ENCODE measurements at regions not wholly inside any gene's neighbourhood (a gene's known extent, or its start where the extent isn't known, plus 50 kb on each side); places are given as distances from the start of the nearest gene placed in this dataset.

DNA sequence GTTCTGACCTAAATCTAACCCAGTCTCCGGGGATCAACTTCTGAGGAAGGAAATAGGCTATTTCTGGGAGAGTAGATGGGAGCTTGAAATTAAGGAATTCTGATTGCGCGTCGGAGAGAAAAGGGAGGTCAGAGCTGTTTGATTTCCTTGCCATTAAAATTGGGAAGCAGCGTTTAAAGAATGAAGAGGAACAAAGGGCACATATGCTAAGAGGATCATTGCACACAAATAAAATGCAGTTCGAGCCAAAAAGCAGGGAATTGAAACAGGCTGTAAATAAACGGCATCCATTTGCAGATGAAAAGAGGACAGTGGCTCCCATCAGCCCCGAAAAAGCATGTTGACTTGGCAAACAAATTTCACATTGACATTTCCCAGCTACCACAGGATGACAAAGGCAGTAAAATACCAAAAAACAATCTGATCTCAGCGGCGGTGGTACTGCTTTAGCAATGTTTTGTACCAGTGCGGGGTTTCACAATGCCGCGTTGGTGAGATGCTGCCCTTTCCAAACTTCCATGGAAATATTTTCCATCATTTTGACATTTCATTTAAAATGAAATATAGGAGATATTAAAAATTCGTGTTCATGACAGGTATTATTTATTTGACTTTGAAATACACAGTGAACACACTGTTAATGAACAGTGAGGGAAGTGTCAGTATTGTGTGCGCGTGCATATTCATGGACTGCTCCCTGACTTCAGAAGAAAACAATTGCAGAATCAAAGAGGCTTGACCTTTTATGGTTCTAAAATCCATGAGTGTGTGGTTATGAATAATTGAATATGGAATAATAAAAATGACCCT lies 108.8 kb downstream of the SQOR start:
- no peak overlapping the region for H3K4me2 ChIP-seq (ENCODE audit: low read depth, low read length, poor library complexity, severe bottlenecking)
- DNase-seq = no peak
- no peak overlapping the region for H2AFZ ChIP-seq (ENCODE audit: low read length)
- H3K4me1 ChIP-seq (ENCODE audit: low read length) = no peaks in the 10 kb centered on the region
- H4K20me1 ChIP-seq (ENCODE audit: insufficient read depth, low read depth, low read length) = no peaks in the 10 kb centered on the region
- no peaks in the 10 kb centered on the region for H3K9me3 ChIP-seq (ENCODE audit: low read length)
- H3K27ac ChIP-seq (ENCODE audit: low read length) = no peak overlapping the region
- no peaks in the 10 kb centered on the region for H3K9me2 ChIP-seq (replicated peaks; ENCODE audit: insufficient read depth, low read length)
- H3K9ac ChIP-seq (ENCODE audit: low read length) = no peak overlapping the region
- H3K27me3 ChIP-seq (ENCODE audit: low read length) = no peaks in the 10 kb centered on the region; the same call in 1 of the 2 replicates
- no peak overlapping the region for H3K4me3 ChIP-seq (ENCODE audit: low read length)
- H3K79me2 ChIP-seq (ENCODE audit: low read length) = no peaks in the 10 kb centered on the region
- H3K36me3 ChIP-seq (ENCODE audit: insufficient read depth, low read length) = no peaks in the 10 kb centered on the region

DNA sequence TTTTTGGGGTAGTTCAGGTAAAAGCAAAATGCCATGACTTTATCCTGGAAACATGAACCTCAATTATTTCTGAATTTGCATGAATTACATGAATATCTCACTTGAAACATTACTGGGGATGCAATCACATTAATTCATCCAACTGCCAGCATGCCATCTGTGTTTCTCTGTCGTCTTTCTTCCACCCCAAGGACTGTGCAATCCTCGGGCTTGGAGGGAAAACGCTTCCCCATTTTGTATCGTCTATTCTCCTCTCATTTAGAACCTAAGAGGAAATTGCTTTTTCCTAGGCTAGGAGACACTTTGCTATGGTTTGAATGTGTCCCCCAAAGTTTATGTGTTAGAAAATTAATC lies 109.4 kb downstream of the SQOR start:
- Histone ChIP-seq H3K4me3 (ENCODE audit: low read length) (no peak overlapping the region), H4K20me1 (ENCODE audit: insufficient read depth, low read depth, low read length) (no peaks in the 10 kb centered on the region), H3K9ac (ENCODE audit: low read length) (no peak overlapping the region), H3K27me3 (ENCODE audit: low read length) (no peaks in the 10 kb centered on the region), H3K79me2 (ENCODE audit: low read length) (no peaks in the 10 kb centered on the region), H3K36me3 (ENCODE audit: insufficient read depth, low read length) (no peaks in the 10 kb centered on the region), H3K9me2 (replicated peaks; ENCODE audit: insufficient read depth, low read length) (no peaks in the 10 kb centered on the region), H3K4me2 (ENCODE audit: low read depth, low read length, poor library complexity, severe bottlenecking) (no peak overlapping the region), H3K4me1 (ENCODE audit: low read length) (no peaks in the 10 kb centered on the region), H3K9me3 (ENCODE audit: low read length) (no peaks in the 10 kb centered on the region), H3K27ac (ENCODE audit: low read length) (no peak overlapping the region), H2AFZ (ENCODE audit: low read length) (no peak overlapping the region)
- no peak for DNase-seq

DNA sequence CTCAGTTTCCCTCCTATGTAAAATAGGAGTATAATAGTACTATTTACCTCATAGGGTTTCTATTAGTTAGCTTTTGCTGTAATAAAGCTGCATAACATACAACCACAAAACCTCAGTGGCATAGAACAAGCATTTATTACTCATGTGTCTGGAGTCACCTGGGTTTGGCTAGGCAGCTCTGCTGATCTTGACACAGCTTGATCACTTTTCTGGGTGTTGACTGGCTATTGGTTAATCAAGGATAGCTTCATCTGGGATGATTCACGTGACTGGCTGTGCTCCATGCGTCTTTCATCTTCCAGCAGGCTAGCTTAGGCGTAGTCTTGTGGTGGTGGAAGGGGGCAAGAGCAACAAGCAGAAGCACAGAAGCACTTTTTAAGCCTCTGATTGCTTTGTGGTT lies 112.6 kb downstream of the SQOR start:
- Histone ChIP-seq H3K79me2 (ENCODE audit: low read length) (no peaks in the 10 kb centered on the region), H3K4me2 (ENCODE audit: low read depth, low read length, poor library complexity, severe bottlenecking) (no peak overlapping the region), H2AFZ (ENCODE audit: low read length) (no peak overlapping the region)

DNA sequence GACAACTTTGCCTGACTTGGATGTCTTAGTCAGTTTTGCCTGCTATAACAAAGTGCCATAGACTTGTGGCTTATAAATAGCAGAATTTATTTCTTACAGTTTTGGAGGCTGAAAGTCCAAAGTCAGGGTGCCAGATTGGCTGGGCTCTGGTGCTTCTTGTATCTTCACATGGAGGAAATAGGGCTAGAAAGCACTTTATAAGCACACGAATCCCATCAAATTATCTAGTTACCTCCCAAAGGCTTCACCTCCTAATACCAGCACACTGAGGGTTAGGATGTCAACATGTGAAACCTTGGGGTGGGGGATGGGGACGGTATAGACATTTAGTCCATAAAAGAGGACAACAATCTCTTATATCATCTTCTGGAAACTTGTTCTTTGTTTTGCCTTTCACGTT lies 116.8 kb downstream of the SQOR start:
- no peak overlapping the region for H2AFZ ChIP-seq (ENCODE audit: low read length)
- no peak overlapping the region for H3K4me3 ChIP-seq (ENCODE audit: low read length)
- H3K9ac ChIP-seq (ENCODE audit: low read length) = no peak overlapping the region
- no peak for DNase-seq
- no peaks in the 10 kb centered on the region for H3K27me3 ChIP-seq (ENCODE audit: low read length)
- H3K9me3 ChIP-seq (ENCODE audit: low read length) = no peaks in the 10 kb centered on the region
- H3K4me1 ChIP-seq (ENCODE audit: low read length) = 0 out of 2 replicates have a peak, but pooled peaks cover 3% of the 10 kb centered on the region
- H4K20me1 ChIP-seq (ENCODE audit: insufficient read depth, low read depth, low read length) = no peaks in the 10 kb centered on the region
- H3K27ac ChIP-seq (ENCODE audit: low read length) = no peak overlapping the region
- no peak overlapping the region for H3K4me2 ChIP-seq (ENCODE audit: low read depth, low read length, poor library complexity, severe bottlenecking)
- H3K79me2 ChIP-seq (ENCODE audit: low read length) = no peaks in the 10 kb centered on the region
- H3K9me2 ChIP-seq (replicated peaks; ENCODE audit: insufficient read depth, low read length) = no peaks in the 10 kb centered on the region
- no peaks in the 10 kb centered on the region for H3K36me3 ChIP-seq (ENCODE audit: insufficient read depth, low read length)

More for the DNA sequence above, 112.6 kb downstream of the SQOR start:
- Histone ChIP-seq H3K9me2 (replicated peaks; ENCODE audit: insufficient read depth, low read length) (no peaks in the 10 kb centered on the region), H3K9ac (ENCODE audit: low read length) (no peak overlapping the region), H3K27ac (ENCODE audit: low read length) (no peak overlapping the region), H3K9me3 (ENCODE audit: low read length) (no peaks in the 10 kb centered on the region), H3K27me3 (ENCODE audit: low read length) (no peaks in the 10 kb centered on the region), H3K4me1 (ENCODE audit: low read length) (0 out of 2 replicates have a peak, but pooled peaks cover 3% of the 10 kb centered on the region), H3K4me3 (ENCODE audit: low read length) (no peak overlapping the region), H4K20me1 (ENCODE audit: insufficient read depth, low read depth, low read length) (no peaks in the 10 kb centered on the region), H3K36me3 (ENCODE audit: insufficient read depth, low read length) (no peaks in the 10 kb centered on the region)
- no peak for DNase-seq

DNA sequence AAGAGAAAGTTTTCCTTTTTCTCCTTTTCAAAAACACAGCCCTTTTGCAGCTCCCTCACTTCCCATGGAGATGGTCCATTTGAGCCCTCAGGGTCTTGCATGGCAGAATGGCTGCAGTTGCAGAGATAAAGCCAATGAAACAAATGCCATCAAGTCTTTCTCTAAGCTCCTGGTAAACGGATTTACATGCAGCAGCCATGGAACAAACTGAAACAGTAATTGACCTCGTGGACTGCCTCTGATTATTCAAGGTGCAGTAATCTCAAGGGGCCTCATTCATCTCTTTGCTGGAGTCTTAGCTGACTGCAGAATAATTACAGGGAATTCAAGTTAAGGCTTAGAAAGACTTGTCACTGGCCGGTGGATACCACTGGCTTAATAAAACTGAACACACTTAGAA lies 125.1 kb downstream of the SQOR start:
- Histone ChIP-seq H3K9me3 (ENCODE audit: low read length) (no peaks in the 10 kb centered on the region), H3K9ac (ENCODE audit: low read length) (no peak overlapping the region), H3K36me3 (ENCODE audit: insufficient read depth, low read length) (no peaks in the 10 kb centered on the region), H3K4me1 (ENCODE audit: low read length) (no peaks in the 10 kb centered on the region), H3K79me2 (ENCODE audit: low read length) (no peaks in the 10 kb centered on the region), H3K4me3 (ENCODE audit: low read length) (no peak overlapping the region), H4K20me1 (ENCODE audit: insufficient read depth, low read depth, low read length) (no peaks in the 10 kb centered on the region), H3K9me2 (replicated peaks; ENCODE audit: insufficient read depth, low read length) (no peaks in the 10 kb centered on the region), H3K27me3 (ENCODE audit: low read length) (no peaks in the 10 kb centered on the region), H3K27ac (ENCODE audit: low read length) (no peak overlapping the region), H3K4me2 (ENCODE audit: low read depth, low read length, poor library complexity, severe bottlenecking) (no peak overlapping the region), H2AFZ (ENCODE audit: low read length) (no peak overlapping the region)
- no peak for DNase-seq

DNA sequence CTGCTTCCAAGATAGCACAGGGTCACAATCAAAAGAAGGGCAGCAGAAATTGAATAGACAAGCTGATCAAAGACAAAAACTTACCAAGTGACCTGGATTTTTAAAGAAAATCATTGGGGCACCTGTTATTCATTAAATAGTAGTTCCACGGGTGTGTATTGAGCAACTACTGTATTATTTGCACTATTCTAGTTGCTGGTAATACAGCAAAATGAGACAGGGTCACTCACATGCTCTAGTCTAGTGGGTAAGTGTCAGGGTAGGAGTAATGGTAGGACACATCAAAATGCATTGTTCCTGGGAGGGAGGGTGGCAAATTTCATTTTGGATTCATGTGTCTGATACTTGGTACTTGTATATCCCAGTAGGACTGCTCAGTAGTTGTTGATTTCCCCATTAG lies 127.9 kb downstream of the SQOR start:
- H3K4me1 ChIP-seq (ENCODE audit: low read length) = no peaks in the 10 kb centered on the region
- no peaks in the 10 kb centered on the region for H3K36me3 ChIP-seq (ENCODE audit: insufficient read depth, low read length)
- no peak overlapping the region for H3K9ac ChIP-seq (ENCODE audit: low read length)
- H3K27me3 ChIP-seq (ENCODE audit: low read length) = no peaks in the 10 kb centered on the region
- H3K4me3 ChIP-seq (ENCODE audit: low read length) = no peak overlapping the region
- H3K4me2 ChIP-seq (ENCODE audit: low read depth, low read length, poor library complexity, severe bottlenecking) = no peak overlapping the region
- H3K27ac ChIP-seq (ENCODE audit: low read length) = no peak overlapping the region
- H2AFZ ChIP-seq (ENCODE audit: low read length) = no peak overlapping the region
- no peaks in the 10 kb centered on the region for H3K9me3 ChIP-seq (ENCODE audit: low read length)
- DNase-seq = no peak
- H3K9me2 ChIP-seq (replicated peaks; ENCODE audit: insufficient read depth, low read length) = no peaks in the 10 kb centered on the region
- no peaks in the 10 kb centered on the region for H4K20me1 ChIP-seq (ENCODE audit: insufficient read depth, low read depth, low read length)
- H3K79me2 ChIP-seq (ENCODE audit: low read length) = no peaks in the 10 kb centered on the region

DNA sequence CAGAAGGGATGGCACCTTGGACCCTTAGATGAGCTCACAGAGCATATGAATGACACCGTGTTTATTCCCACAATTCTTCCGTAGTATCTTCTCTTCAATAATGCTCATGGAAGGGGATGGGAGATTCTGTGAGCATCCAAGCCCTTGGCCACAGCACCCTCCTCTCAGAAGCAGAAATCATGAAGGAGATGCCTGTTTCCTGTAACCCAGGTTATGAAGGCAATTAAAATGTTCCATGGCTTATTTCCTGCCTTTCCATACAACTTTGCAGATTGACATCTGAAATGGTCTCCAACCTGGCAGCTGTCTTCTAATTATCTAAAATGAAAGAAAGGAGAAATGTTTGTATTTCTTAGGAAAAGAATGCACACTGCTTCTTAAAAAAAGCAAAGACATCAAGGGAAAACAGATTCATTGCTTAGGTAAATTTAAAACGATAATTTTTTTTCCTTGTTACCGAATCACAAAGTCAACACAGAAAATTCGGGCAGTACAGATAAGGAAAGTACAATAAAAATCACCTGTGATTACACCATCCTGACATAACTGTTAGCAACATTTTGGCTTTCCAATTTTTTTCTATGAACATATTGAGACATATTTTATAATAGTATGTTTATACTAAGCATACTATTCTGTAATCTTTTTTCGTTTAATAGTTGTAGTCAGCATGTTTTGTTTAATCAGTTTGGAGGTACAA lies 128.5 kb downstream of the SQOR start:
- Histone ChIP-seq H3K4me3 (ENCODE audit: low read length) (no peak overlapping the region), H3K4me1 (ENCODE audit: low read length) (no peaks in the 10 kb centered on the region), H3K27me3 (ENCODE audit: low read length) (no peaks in the 10 kb centered on the region), H3K27ac (ENCODE audit: low read length) (no peak overlapping the region), H3K36me3 (ENCODE audit: insufficient read depth, low read length) (no peaks in the 10 kb centered on the region), H3K9me2 (replicated peaks; ENCODE audit: insufficient read depth, low read length) (no peaks in the 10 kb centered on the region), H3K79me2 (ENCODE audit: low read length) (no peaks in the 10 kb centered on the region), H3K9ac (ENCODE audit: low read length) (no peak overlapping the region), H2AFZ (ENCODE audit: low read length) (no peak overlapping the region), H4K20me1 (ENCODE audit: insufficient read depth, low read depth, low read length) (no peaks in the 10 kb centered on the region), H3K4me2 (ENCODE audit: low read depth, low read length, poor library complexity, severe bottlenecking) (no peak overlapping the region), H3K9me3 (ENCODE audit: low read length) (no peaks in the 10 kb centered on the region)
- no peak for DNase-seq

DNA sequence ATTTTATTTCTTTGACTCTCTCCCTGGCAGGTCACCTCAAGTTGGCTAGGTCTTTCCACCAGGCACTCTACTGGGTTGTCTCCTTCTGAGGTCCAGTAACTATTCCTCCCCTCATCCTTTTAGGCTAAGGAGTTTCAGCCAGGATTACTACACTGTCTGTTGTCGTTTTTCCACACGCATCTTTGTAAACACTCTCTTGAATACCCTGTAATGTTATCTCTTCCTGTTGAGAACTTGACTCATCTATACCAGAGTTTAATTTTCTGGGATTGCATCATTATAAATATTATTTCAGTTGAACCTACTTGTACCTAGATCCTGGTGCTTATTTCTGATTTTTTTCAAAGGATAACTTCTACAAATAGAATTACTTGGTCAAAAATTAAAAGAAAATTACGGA lies 138.3 kb downstream of the SQOR start:
- Histone ChIP-seq H3K27me3 (ENCODE audit: low read length) (no peaks in the 10 kb centered on the region), H3K4me2 (ENCODE audit: low read depth, low read length, poor library complexity, severe bottlenecking) (no peak overlapping the region), H3K36me3 (ENCODE audit: insufficient read depth, low read length) (no peaks in the 10 kb centered on the region), H2AFZ (ENCODE audit: low read length) (no peak overlapping the region), H4K20me1 (ENCODE audit: insufficient read depth, low read depth, low read length) (no peaks in the 10 kb centered on the region), H3K9me3 (ENCODE audit: low read length) (no peaks in the 10 kb centered on the region), H3K27ac (ENCODE audit: low read length) (no peak overlapping the region), H3K9ac (ENCODE audit: low read length) (no peak overlapping the region), H3K79me2 (ENCODE audit: low read length) (no peaks in the 10 kb centered on the region), H3K9me2 (replicated peaks; ENCODE audit: insufficient read depth, low read length) (no peaks in the 10 kb centered on the region), H3K4me1 (ENCODE audit: low read length) (peaks cover 20% of the 10 kb centered on the region), H3K4me3 (ENCODE audit: low read length) (no peak overlapping the region)
- DNase-seq = no peak
